ENCODE measurements at regions not wholly inside any gene's neighbourhood (a gene's known extent, or its start where the extent isn't known, plus 50 kb on each side); places are given as distances from the start of the nearest gene placed in this dataset.

DNA sequence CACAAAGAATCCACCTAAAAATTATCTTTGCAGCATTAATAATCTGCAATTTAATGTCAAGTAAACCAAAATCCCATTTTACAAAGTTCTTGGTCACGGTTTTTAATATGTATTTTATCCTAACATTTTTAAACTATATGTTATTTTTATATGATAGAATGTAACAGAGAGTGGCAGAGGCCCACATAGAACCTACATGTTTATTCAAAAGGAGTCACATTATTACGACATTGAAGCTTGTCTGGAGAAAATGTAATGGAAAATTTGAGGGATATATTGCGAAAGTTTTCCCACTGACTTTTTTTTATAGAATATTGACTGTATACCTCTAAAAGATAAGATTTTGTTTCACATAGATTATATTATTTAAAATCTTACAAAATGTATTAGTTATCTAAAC, 89.7 kb upstream of the COL3A1 start:
- H3K4me3 Mint-ChIP-seq: no peak overlapping the region
- intact Hi-C loops (cut with micrococcal nuclease): no loop called here
- H3K9me3 Mint-ChIP-seq: peaks cover 0 to 15% (median 2%) of the 10 kb centered on the region in 7 donors
- Histone ChIP-seq H3K4me1 (ENCODE audit: control insufficient read depth in 1 of 2, insufficient read depth in 2 of 2, low read length in 2 of 2) (no peaks in the 10 kb centered on the region), H3K27me3 (ENCODE audit: control insufficient read depth in 2 of 2, insufficient read depth in 2 of 2, low read length in 2 of 2) (no peaks in the 10 kb centered on the region), H2AFZ (ENCODE audit: insufficient read depth, low read depth, low read length, poor library complexity, severe bottlenecking) (no peak overlapping the region), H3K4me3 (replicated peaks in 1 of 3; ENCODE audit: low read depth in 2 of 3, low read length in 3 of 3) (no peak overlapping the region), H3K27ac (ENCODE audit: low read depth in 1 of 2, low read length in 2 of 2) (no peak overlapping the region), H4K20me1 (ENCODE audit: insufficient read depth, low read length) (no peaks in the 10 kb centered on the region), H3K9me3 (replicated peaks in 1 of 2; ENCODE audit: control insufficient read depth in 1 of 2, insufficient read depth in 1 of 2, low read length in 2 of 2) (peaks cover 0 to 10% of the 10 kb centered on the region in 2 donors), H3K4me2 (replicated peaks; ENCODE audit: extremely low read depth, low read length, poor library complexity, severe bottlenecking) (no peak overlapping the region), H3K79me2 (ENCODE audit: insufficient read depth, low read length) (no peaks in the 10 kb centered on the region), H3K9ac (ENCODE audit: insufficient read depth, low read length, poor library complexity, severe bottlenecking) (no peak overlapping the region), H3K36me3 (replicated peaks in 1 of 2; ENCODE audit: control insufficient read depth in 1 of 2, insufficient read depth in 2 of 2, low read length in 2 of 2) (no peaks in the 10 kb centered on the region)
- no peaks in the 10 kb centered on the region for H3K36me3 Mint-ChIP-seq
- no peak overlapping the region for H3K27ac Mint-ChIP-seq
- H3K27me3 Mint-ChIP-seq (ENCODE audit: low read depth in 3 of 3): no peaks in the 10 kb centered on the region
- TF ChIP-seq, protein P1, sequence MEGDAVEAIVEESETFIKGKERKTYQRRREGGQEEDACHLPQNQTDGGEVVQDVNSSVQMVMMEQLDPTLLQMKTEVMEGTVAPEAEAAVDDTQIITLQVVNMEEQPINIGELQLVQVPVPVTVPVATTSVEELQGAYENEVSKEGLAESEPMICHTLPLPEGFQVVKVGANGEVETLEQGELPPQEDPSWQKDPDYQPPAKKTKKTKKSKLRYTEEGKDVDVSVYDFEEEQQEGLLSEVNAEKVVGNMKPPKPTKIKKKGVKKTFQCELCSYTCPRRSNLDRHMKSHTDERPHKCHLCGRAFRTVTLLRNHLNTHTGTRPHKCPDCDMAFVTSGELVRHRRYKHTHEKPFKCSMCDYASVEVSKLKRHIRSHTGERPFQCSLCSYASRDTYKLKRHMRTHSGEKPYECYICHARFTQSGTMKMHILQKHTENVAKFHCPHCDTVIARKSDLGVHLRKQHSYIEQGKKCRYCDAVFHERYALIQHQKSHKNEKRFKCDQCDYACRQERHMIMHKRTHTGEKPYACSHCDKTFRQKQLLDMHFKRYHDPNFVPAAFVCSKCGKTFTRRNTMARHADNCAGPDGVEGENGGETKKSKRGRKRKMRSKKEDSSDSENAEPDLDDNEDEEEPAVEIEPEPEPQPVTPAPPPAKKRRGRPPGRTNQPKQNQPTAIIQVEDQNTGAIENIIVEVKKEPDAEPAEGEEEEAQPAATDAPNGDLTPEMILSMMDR (IDR thresholded peaks at IDR 0.05): no peak
- H3K4me1 Mint-ChIP-seq: no peaks in the 10 kb centered on the region
- no peak for DNase-seq
- WGBS (ENCODE audit: insufficient coverage): no CpG with 5 or more reads among the region's 3 CpGs

GRCh38 chr2:188889187-188889586, 85.0 kb upstream of the COL3A1 start:
- TF ChIP-seq, protein P1 (IDR thresholded peaks at IDR 0.05): no peak
- Mint-ChIP-seq H3K4me3 (no peak overlapping the region), H3K4me1 (no peaks in the 10 kb centered on the region), H3K9me3 (peaks cover 2 to 12% (median 8%) of the 10 kb centered on the region in 7 donors), H3K27ac (no peak overlapping the region), H3K36me3 (no peaks in the 10 kb centered on the region), H3K27me3 (ENCODE audit: low read depth in 3 of 3) (no peaks in the 10 kb centered on the region)
- no peaks in the 10 kb centered on the region for H3K27me3 ChIP-seq (ENCODE audit: control insufficient read depth in 2 of 2, insufficient read depth in 2 of 2, low read length in 2 of 2)
- no peaks in the 10 kb centered on the region for H3K4me1 ChIP-seq (ENCODE audit: control insufficient read depth in 1 of 2, insufficient read depth in 2 of 2, low read length in 2 of 2)
- H3K27ac ChIP-seq (ENCODE audit: low read depth in 1 of 2, low read length in 2 of 2): no peak overlapping the region
- H2AFZ ChIP-seq (ENCODE audit: insufficient read depth, low read depth, low read length, poor library complexity, severe bottlenecking): no peak overlapping the region
- no peaks in the 10 kb centered on the region for H3K79me2 ChIP-seq (ENCODE audit: insufficient read depth, low read length)
- no peaks in the 10 kb centered on the region for H4K20me1 ChIP-seq (ENCODE audit: insufficient read depth, low read length)
- peaks cover 12 to 15% of the 10 kb centered on the region in 2 donors for H3K9me3 ChIP-seq (replicated peaks in 1 of 2; ENCODE audit: control insufficient read depth in 1 of 2, insufficient read depth in 1 of 2, low read length in 2 of 2)
- H3K4me3 ChIP-seq (replicated peaks in 1 of 3; ENCODE audit: low read depth in 2 of 3, low read length in 3 of 3): no peak overlapping the region
- no peak for DNase-seq
- no peak overlapping the region for H3K4me2 ChIP-seq (replicated peaks; ENCODE audit: extremely low read depth, low read length, poor library complexity, severe bottlenecking)
- H3K9ac ChIP-seq (ENCODE audit: insufficient read depth, low read length, poor library complexity, severe bottlenecking): no peak overlapping the region
- no peaks in the 10 kb centered on the region for H3K36me3 ChIP-seq (replicated peaks in 1 of 2; ENCODE audit: control insufficient read depth in 1 of 2, insufficient read depth in 2 of 2, low read length in 2 of 2)
- intact Hi-C loops (cut with micrococcal nuclease): no loop called here
- no CpG with 5 or more reads among the region's 2 CpGs for WGBS (ENCODE audit: insufficient coverage)

All from CD14-positive monocyte (primary cell).